AG04450 (cell line): ENCODE measurements at regions not wholly inside any gene's neighbourhood (a gene's known extent, or its start where the extent isn't known, plus 50 kb on each side); places are given as distances from the start of the nearest gene placed in this dataset.

ENCODE experiments used
- CTCF ChIA-PET: fragments of 300-600, 350-600 bp; formaldehyde crosslinking; extraction: SDS; loops from one replicate; lab custom pipeline; 2022; ENCODE audit warnings: antibody characterized with exemption, inconsistent platforms; lab: Charles Lee
- POLR2A ChIA-PET: fragments of 350-600 bp; formaldehyde crosslinking; extraction: SDS; loops from one replicate; lab custom pipeline; 2021; ENCODE audit warnings: antibody characterized with exemption, inconsistent platforms; lab: Yijun Ruan, JAX
- DNase-seq: peaks from one replicate; pipeline ENCODE4 v3.0.0-alpha.2; 2011; ENCODE audit warnings: low read depth, low spot score
- H3K27ac ChIP-seq: one replicate; pipeline ENCODE4 v1.5.1; 2012; ENCODE audit warnings: low read depth, low read length, control low read depth
- H3K27me3 ChIP-seq: one replicate; pipeline ENCODE4 v1.6.0; 2012; ENCODE audit warnings: low read length; ENCODE audit not compliant: control insufficient read depth, insufficient read depth
- H3K4me3 ChIP-seq: 2 replicates; pipeline ENCODE4 v1.5.1; 2011; ENCODE audit warnings: mild to moderate bottlenecking, low read depth, low read length, control low read depth
- H3K9me3 ChIP-seq: 2 replicates; pipeline ENCODE4 v1.5.1; 2012; ENCODE audit warnings: low read length; ENCODE audit not compliant: control insufficient read depth, insufficient read depth
- TF ChIP-seq, protein P1 (sequence below): IDR thresholded peaks from 2 replicates; pipeline ENCODE4 v1.5.1; 2011; ENCODE audit warnings: low read depth, low read length, control low read depth, inconsistent platforms

DNA sequence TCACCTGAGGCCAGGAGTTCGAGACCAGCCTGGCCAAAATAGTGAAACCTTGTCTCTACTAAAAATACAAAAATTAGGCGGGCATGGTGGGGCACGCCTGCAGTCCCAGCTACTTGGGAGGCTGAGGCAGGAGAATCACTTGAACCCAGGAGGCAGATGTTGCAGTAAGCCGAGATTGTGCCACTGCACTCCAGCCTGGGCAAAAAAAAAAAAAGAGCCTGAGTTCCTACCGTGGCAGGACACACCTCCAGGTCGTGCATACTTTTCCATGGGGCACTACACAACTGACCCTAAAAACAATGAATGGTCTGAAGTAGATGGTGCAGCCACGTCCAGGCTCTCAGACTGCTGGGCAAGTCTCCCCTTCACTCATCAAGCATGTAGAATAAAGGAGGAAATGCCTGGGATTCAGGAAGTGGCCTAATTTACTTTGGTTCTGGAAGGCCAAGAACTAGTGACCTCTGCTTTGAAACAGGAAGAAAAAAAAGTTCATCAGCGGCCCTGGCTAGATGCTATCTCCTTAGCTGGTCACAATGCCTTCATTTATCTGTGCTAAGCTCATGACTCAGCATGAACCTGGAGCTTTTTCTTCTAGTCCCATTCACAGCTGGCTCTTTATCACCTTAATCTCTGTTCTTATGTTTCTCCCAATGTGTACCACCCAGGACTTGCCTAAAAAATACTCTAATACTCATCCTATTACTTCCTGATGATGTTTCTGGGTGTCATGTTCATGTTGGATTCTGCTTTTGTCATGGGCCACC is 55.8 kb upstream of the OR6J1 start:
- ChIA-PET CTCF (no interaction called here), POLR2A (no interaction called here)

DNA sequence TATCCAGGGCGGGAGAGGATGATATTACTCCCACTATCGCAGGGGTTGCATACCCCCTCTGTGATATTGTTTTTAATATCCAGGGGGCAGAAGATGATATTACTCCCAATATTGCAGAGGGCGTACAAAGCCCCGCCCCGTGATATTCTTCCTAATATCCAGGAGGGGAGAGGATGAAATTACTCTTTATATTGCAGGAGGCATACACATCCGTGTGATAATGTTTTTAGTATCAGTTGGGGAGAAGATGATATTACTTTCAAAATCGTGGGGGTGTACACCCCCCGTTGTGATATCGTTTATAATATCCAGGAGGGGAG is 52.9 kb upstream of the OXA1L start:
- POLR2A ChIA-PET, result interaction anchor here (0.7 kb wide), 1 partner anchor 102 kb away, joined by 3 read pairs; no protein-coding TSS in a partner anchor
- no peak overlapping the region for H3K27ac ChIP-seq
- peaks cover 8% of the 10 kb centered on the region for H3K27me3 ChIP-seq
- CTCF ChIA-PET, result interaction anchor here (0.6 to 0.9 kb wide), 5 partner anchors 60 to 329 kb away, joined by 3 to 7 read pairs (median 3); no protein-coding TSS in a partner anchor
- no peak overlapping the region; the same call in 1 of the 2 replicates for H3K4me3 ChIP-seq
- no peak for DNase-seq
- no peaks in the 10 kb centered on the region for H3K9me3 ChIP-seq
- TF ChIP-seq, protein P1, sequence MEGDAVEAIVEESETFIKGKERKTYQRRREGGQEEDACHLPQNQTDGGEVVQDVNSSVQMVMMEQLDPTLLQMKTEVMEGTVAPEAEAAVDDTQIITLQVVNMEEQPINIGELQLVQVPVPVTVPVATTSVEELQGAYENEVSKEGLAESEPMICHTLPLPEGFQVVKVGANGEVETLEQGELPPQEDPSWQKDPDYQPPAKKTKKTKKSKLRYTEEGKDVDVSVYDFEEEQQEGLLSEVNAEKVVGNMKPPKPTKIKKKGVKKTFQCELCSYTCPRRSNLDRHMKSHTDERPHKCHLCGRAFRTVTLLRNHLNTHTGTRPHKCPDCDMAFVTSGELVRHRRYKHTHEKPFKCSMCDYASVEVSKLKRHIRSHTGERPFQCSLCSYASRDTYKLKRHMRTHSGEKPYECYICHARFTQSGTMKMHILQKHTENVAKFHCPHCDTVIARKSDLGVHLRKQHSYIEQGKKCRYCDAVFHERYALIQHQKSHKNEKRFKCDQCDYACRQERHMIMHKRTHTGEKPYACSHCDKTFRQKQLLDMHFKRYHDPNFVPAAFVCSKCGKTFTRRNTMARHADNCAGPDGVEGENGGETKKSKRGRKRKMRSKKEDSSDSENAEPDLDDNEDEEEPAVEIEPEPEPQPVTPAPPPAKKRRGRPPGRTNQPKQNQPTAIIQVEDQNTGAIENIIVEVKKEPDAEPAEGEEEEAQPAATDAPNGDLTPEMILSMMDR, result no peak

More for the DNA sequence above, 55.8 kb upstream of the OR6J1 start:
- Histone ChIP-seq H3K4me3 (no peak overlapping the region), H3K27ac (no peak overlapping the region), H3K9me3 (no peaks in the 10 kb centered on the region), H3K27me3 (peaks cover 24% of the 10 kb centered on the region)
- TF ChIP-seq, protein P1, result no peak
- DNase-seq, result no peak

DNA sequence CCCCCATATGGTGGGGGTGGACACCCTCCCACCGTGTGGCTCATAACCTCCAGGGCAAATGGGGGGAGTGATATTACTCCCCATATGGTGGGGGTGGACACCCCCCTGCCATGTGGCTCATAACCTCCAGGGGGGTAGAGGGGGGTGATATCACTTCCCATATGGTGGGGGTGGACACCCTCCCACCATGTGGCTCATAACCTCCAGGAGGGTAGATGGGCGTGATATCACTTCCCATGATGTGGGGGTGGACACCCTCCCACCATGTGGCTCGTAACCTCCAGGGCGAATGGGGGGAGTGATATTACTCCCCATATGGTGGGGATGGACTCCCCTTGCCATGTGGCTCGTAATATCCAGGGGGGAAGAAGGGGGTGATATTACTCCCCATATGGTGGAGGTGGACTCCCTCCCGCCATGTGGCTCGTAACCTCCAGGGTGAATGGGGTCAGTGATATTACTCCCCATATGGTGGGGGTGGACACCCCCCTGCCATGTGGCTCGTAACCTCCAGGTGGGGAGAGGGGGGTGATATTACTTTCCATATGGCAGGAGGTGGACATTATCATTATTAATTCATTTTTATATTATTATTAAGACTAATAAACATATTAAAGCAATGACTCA is 51.2 kb upstream of the OXA1L start:
- H3K27ac ChIP-seq, result no peak overlapping the region
- no peak overlapping the region for H3K4me3 ChIP-seq
- no peaks in the 10 kb centered on the region for H3K9me3 ChIP-seq
- POLR2A ChIA-PET, result no interaction called here
- CTCF ChIA-PET, result interaction anchor here (0.6 to 2.0 kb wide), 2 partner anchors 62 to 145 kb away, joined by 3 to 5 read pairs; no protein-coding TSS in a partner anchor
- H3K27me3 ChIP-seq, result peaks cover 13% of the 10 kb centered on the region
- TF ChIP-seq, protein P1, result no peak
- no peak for DNase-seq

DNA sequence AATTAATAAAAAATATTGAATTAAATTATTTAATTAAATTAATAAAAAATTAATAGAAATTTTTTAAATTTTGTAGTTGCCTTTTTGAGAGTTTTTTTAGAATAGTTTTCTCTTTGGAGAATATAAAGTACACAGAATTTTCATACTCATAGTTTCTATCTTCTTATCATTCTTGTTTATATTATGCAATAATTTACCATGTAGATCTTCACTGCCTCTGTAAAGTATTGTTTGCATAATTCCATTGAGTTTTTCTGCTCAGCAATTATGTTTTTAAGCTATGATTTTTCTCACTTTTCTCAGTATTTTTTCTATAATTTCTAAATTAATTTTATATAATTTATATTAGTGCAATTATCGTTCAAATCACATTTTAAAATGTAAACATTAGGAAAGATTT is 50.6 kb upstream of the OXA1L start:
- Histone ChIP-seq H3K27ac (no peak overlapping the region), H3K27me3 (peaks cover 10% of the 10 kb centered on the region), H3K9me3 (no peaks in the 10 kb centered on the region), H3K4me3 (no peak overlapping the region)
- ChIA-PET POLR2A (no interaction called here), CTCF (interaction anchor here (0.6 to 2.0 kb wide), 2 partner anchors 62 to 146 kb away, joined by 3 to 5 read pairs; no protein-coding TSS in a partner anchor)
- TF ChIP-seq, protein P1, result no peak
- no peak for DNase-seq
